ENCODE measurements at regions not wholly inside any gene's neighbourhood (a gene's known extent, or its start where the extent isn't known, plus 50 kb on each side); places are given as distances from the start of the nearest gene placed in this dataset.

- no peak overlapping the region for H3K27ac ChIP-seq (ENCODE audit: extremely low read depth, low read depth, low read length)
- H3K9ac ChIP-seq (ENCODE audit: insufficient read depth in 1 of 2, low read depth in 2 of 2, low read length in 2 of 2), result no peak overlapping the region
- no peak overlapping the region for H3K4me2 ChIP-seq (ENCODE audit: insufficient read depth, low read length)
- 27% methylated on average over 1 of the region's 1 CpG for WGBS (ENCODE audit: insufficient coverage, low coverage, missing lambda C conversion rate)
- intact Hi-C loops (cut with micrococcal nuclease) (no loop called here), in situ Hi-C loops (cut with MboI) (no loop called here)
- no TSS peak for BruUV-seq (replicated peaks)
- FAIRE-seq (no peak), ATAC-seq (no peak), DNase-seq (ENCODE audit: extremely low read depth in 1 of 4, low spot score in 3 of 4) (no peak)
- no peak overlapping the region for H2AFZ ChIP-seq (ENCODE audit: low read depth, low read length)
- ChIA-PET CTCF (ENCODE audit: low intra/inter-chr PET ratio) (no interaction called here), POLR2A (no interaction called here)
- H3K4me1 ChIP-seq (replicated peaks in 1 of 2; ENCODE audit: control insufficient read depth in 2 of 2, insufficient read depth in 2 of 2, low read length in 2 of 2), result no peaks in the 10 kb centered on the region; a peak in 1 of 5 replicates
- no peaks in the 10 kb centered on the region for H3K9me3 ChIP-seq (replicated peaks; ENCODE audit: control insufficient read depth, insufficient read depth, low read depth, low read length)
- 0 out of 3 replicates have a peak, but pooled peaks cover 4% of the 10 kb centered on the region for H3K79me2 ChIP-seq (ENCODE audit: control insufficient read depth, insufficient read depth, low read length)
- H3K9me1 ChIP-seq (ENCODE audit: control insufficient read depth, insufficient read depth, low read length), result no peaks in the 10 kb centered on the region
- H3K36me3 ChIP-seq (ENCODE audit: control insufficient read depth, insufficient read depth, low read length), result no peaks in the 10 kb centered on the region
- no peak overlapping the region for H3K4me3 ChIP-seq
- no peaks in the 10 kb centered on the region for H3K27me3 ChIP-seq (ENCODE audit: control insufficient read depth in 2 of 2, insufficient read depth in 2 of 2, low read length in 2 of 2)
- no peaks in the 10 kb centered on the region for H4K20me1 ChIP-seq (replicated peaks; ENCODE audit: control insufficient read depth, insufficient read depth, low read length)
- no peak for TF ChIP-seq ZNF77 (CRISPR knock-in tag; IDR thresholded peaks at IDR 0.05)
- no peak for TF ChIP-seq THAP12 (CRISPR knock-in tag; IDR thresholded peaks at IDR 0.05)
Observed at GRCh38 chr7:16354573-16354972, 66.8 kb downstream of the CRPPA start.

- no peak overlapping the region for H2AFZ ChIP-seq (ENCODE audit: low read depth, low read length)
- intact Hi-C loops (cut with micrococcal nuclease), result no loop called here
- 70% methylated on average over 4 of the region's 4 CpGs for WGBS (ENCODE audit: insufficient coverage, low coverage, missing lambda C conversion rate)
- no peak for TF ChIP-seq ZBTB17 (CRISPR knock-in tag; IDR thresholded peaks at IDR 0.05)
- TF ChIP-seq ZNF407 (IDR thresholded peaks at IDR 0.05; ENCODE audit: low read depth), result no peak
- no peak for TF ChIP-seq SMARCE1 (IDR thresholded peaks at IDR 0.05)
- TF ChIP-seq PML (IDR thresholded peaks at IDR 0.05; ENCODE audit: low read length), result no peak
- no peak for TF ChIP-seq MXI1 (IDR thresholded peaks at IDR 0.05; ENCODE audit: low read depth, low read length)
Observed at GRCh38 chr7:16353226-16353625, 68.1 kb downstream of the CRPPA start.

More at GRCh38 chr7:16353226-16353625, 68.1 kb downstream of the CRPPA start:
- H3K27ac ChIP-seq (ENCODE audit: extremely low read depth, low read depth, low read length), result no peak overlapping the region
- in situ Hi-C loops (cut with MboI), result no loop called here
- no peaks in the 10 kb centered on the region for H3K9me1 ChIP-seq (ENCODE audit: control insufficient read depth, insufficient read depth, low read length)
- ChIA-PET POLR2A (interaction anchor here (0.6 kb wide), 1 partner anchor 280 kb away, joined by 3 read pairs; no protein-coding TSS in a partner anchor), CTCF (ENCODE audit: low intra/inter-chr PET ratio) (no interaction called here)
- no peak overlapping the region for H3K9ac ChIP-seq (ENCODE audit: insufficient read depth in 1 of 2, low read depth in 2 of 2, low read length in 2 of 2)
- H3K36me3 ChIP-seq (ENCODE audit: control insufficient read depth, insufficient read depth, low read length), result no peaks in the 10 kb centered on the region
- DNase-seq (ENCODE audit: extremely low read depth in 1 of 4, low spot score in 3 of 4) (no peak), FAIRE-seq (no peak), ATAC-seq (no peak)
- H3K79me2 ChIP-seq (ENCODE audit: control insufficient read depth, insufficient read depth, low read length), result 0 out of 3 replicates have a peak, but pooled peaks cover 9% of the 10 kb centered on the region
- no TSS peak for BruUV-seq (replicated peaks)
- H3K4me3 ChIP-seq, result no peak overlapping the region
- no peaks in the 10 kb centered on the region for H3K27me3 ChIP-seq (ENCODE audit: control insufficient read depth in 2 of 2, insufficient read depth in 2 of 2, low read length in 2 of 2)
- peaks cover 0 to 7% of the 10 kb centered on the region in 2 experiments; a peak in 3 of 5 replicates for H3K4me1 ChIP-seq (replicated peaks in 1 of 2; ENCODE audit: control insufficient read depth in 2 of 2, insufficient read depth in 2 of 2, low read length in 2 of 2)
- no peak overlapping the region for H3K4me2 ChIP-seq (ENCODE audit: insufficient read depth, low read length)
- no peaks in the 10 kb centered on the region for H4K20me1 ChIP-seq (replicated peaks; ENCODE audit: control insufficient read depth, insufficient read depth, low read length)
- no peaks in the 10 kb centered on the region for H3K9me3 ChIP-seq (replicated peaks; ENCODE audit: control insufficient read depth, insufficient read depth, low read depth, low read length)
